HG03558 (cell line): ENCODE measurements at regions not wholly inside any gene's neighbourhood (a gene's known extent, or its start where the extent isn't known, plus 50 kb on each side); places are given as distances from the start of the nearest gene placed in this dataset.

Experiments used
- ATAC-seq: cut with Tn5 transposase; IDR thresholded peaks from one replicate; pipeline ENCODE4 v1.9.1; 2021; ENCODE audit warnings: moderate number of reproducible peaks; ENCODE audit not compliant: unreplicated experiment; ENCODE audit errors: extremely low read depth

GRCh38 chr1:238111516-238111915 is 220.8 kb upstream of the ZP4 start:
- no peak for ATAC-seq

GRCh38 chr1:238111081-238111480 is 220.4 kb upstream of the ZP4 start:
- no peak for ATAC-seq

GRCh38 chr1:238108417-238108816 is 217.7 kb upstream of the ZP4 start:
- ATAC-seq = no peak

GRCh38 chr1:238107322-238107721 is 216.6 kb upstream of the ZP4 start:
- no peak for ATAC-seq

- no peak for ATAC-seq
Observed at GRCh38 chr1:238104752-238105151, 214.0 kb upstream of the ZP4 start.

GRCh38 chr1:238101923-238102322 is 211.2 kb upstream of the ZP4 start:
- no peak for ATAC-seq

- ATAC-seq = no peak
Observed at GRCh38 chr1:238099871-238100270, 209.1 kb upstream of the ZP4 start.

GRCh38 chr1:238089615-238090014 is 198.9 kb upstream of the ZP4 start:
- ATAC-seq = no peak

GRCh38 chr1:238088560-238089290 is 198.0 kb upstream of the ZP4 start:
- no peak for ATAC-seq

- no peak for ATAC-seq
Observed at GRCh38 chr1:238073991-238074390, 183.3 kb upstream of the ZP4 start.

- ATAC-seq = no peak
Observed at GRCh38 chr1:238071061-238071460, 180.3 kb upstream of the ZP4 start.

GRCh38 chr1:238063454-238063853 is 172.7 kb upstream of the ZP4 start:
- ATAC-seq = peak; percentile 38

GRCh38 chr1:238061967-238062613 is 171.4 kb upstream of the ZP4 start:
- no peak for ATAC-seq

GRCh38 chr1:238060061-238060460 is 169.3 kb upstream of the ZP4 start:
- peak; percentile 66 for ATAC-seq

GRCh38 chr1:238052496-238053266 is 162.0 kb upstream of the ZP4 start:
- ATAC-seq = no peak

GRCh38 chr1:238029126-238029525 is 138.4 kb upstream of the ZP4 start:
- ATAC-seq = no peak

- ATAC-seq = no peak
Observed at GRCh38 chr1:238027366-238027765, 136.6 kb upstream of the ZP4 start.

GRCh38 chr1:238023137-238023536 is 132.4 kb upstream of the ZP4 start:
- ATAC-seq = no peak

GRCh38 chr1:238018214-238018613 is 127.5 kb upstream of the ZP4 start:
- ATAC-seq = no peak

GRCh38 chr1:238006779-238007178 is 116.1 kb upstream of the ZP4 start:
- no peak for ATAC-seq

GRCh38 chr1:238005116-238005515 is 114.4 kb upstream of the ZP4 start:
- ATAC-seq = no peak
